IMR-90 (cell line): ENCODE measurements at regions not wholly inside any gene's neighbourhood (a gene's known extent, or its start where the extent isn't known, plus 50 kb on each side); places are given as distances from the start of the nearest gene placed in this dataset.

Experiments
- ATAC-seq: fragments of 200-7000 bp; cut with Tn5 transposase; 2 replicates; pipeline ENCODE4 v1.9.1; 2020; ENCODE audit warnings: low read depth, mild to moderate bottlenecking, moderate library complexity
- BruUV-seq: library from RNA; stranded (reverse); fragments of 400-500 nt; replicated peaks from 2 replicates; lab custom pipeline; 2021; lab: Mats Ljungman, UMichigan
- CTCF ChIA-PET: fragments of 300-600 bp; formaldehyde crosslinking; extraction: SDS; loops from one replicate; lab custom pipeline; 2021; ENCODE audit warnings: antibody characterized with exemption; lab: Yijun Ruan, JAX
- POLR2A ChIA-PET: fragments of 300-600 bp; sonication (Branson Sonifier 250); formaldehyde crosslinking; loops from one replicate; lab custom pipeline; 2022; ENCODE audit warnings: antibody characterized with exemption; ENCODE audit not compliant: unreplicated experiment; lab: Charles Lee
- DNase-seq: peaks from one replicate; pipeline ENCODE4 v3.0.0; 2013
- H2AFZ ChIP-seq: replicated peaks from 2 replicates; pipeline ENCODE3; 2013; ENCODE audit warnings: low read length, mild to moderate bottlenecking; ENCODE audit not compliant: poor library complexity
- H2AK5ac ChIP-seq: 2 replicates; pipeline ENCODE4 v1.6.1; 2013; ENCODE audit warnings: low read depth, low read length, inconsistent platforms
- H2AK9ac ChIP-seq: replicated peaks from 2 replicates; pipeline ENCODE3; 2013; ENCODE audit warnings: mild to moderate bottlenecking, low read depth, low read length, moderate library complexity; ENCODE audit not compliant: poor library complexity
- H2BK120ac ChIP-seq: 2 replicates; pipeline ENCODE4 v1.6.1; 2013; ENCODE audit warnings: low read depth, low read length, inconsistent platforms
- H2BK15ac ChIP-seq: 3 replicates; pipeline ENCODE4 v1.6.1; 2013; ENCODE audit warnings: low read depth, low read length, inconsistent platforms
- H2BK20ac ChIP-seq: 2 replicates; pipeline ENCODE4 v1.6.1; 2013; ENCODE audit warnings: low read depth, mild to moderate bottlenecking, inconsistent platforms, low read length, moderate library complexity
- H2BK5ac ChIP-seq: 2 replicates; pipeline ENCODE4 v1.6.1; 2013; ENCODE audit warnings: mild to moderate bottlenecking, low read depth, low read length, inconsistent platforms; ENCODE audit not compliant: poor library complexity, severe bottlenecking
- H3K14ac ChIP-seq: replicated peaks from 2 replicates; pipeline ENCODE4 v1.6.1; 2013; ENCODE audit warnings: low read depth, low read length, inconsistent platforms
- H3K18ac ChIP-seq: 2 replicates; pipeline ENCODE4 v1.6.1; 2013; ENCODE audit warnings: low read depth, low read length, control low read depth
- H3K23ac ChIP-seq: 2 replicates; pipeline ENCODE4 v1.6.1; 2013; ENCODE audit warnings: low read depth, low read length, inconsistent platforms
- H3K27ac ChIP-seq: 2 replicates; pipeline ENCODE4 v1.5.1; 2013; ENCODE audit warnings: mild to moderate bottlenecking, control low read depth, low read length; ENCODE audit not compliant: insufficient read depth
- H3K27me3 ChIP-seq: 2 replicates; pipeline ENCODE4 v1.6.1; 2013; ENCODE audit warnings: low read length; ENCODE audit not compliant: control insufficient read depth, insufficient read depth
- H3K36me3 ChIP-seq: 2 replicates; pipeline ENCODE4 v1.6.1; 2013; ENCODE audit warnings: low read length, mixed read lengths; ENCODE audit not compliant: control insufficient read depth, insufficient read depth
- H3K4ac ChIP-seq: 2 replicates; pipeline ENCODE4 v1.6.1; 2013; ENCODE audit warnings: low read depth, low read length, inconsistent platforms
- H3K4me1 ChIP-seq: 2 replicates; pipeline ENCODE4 v1.6.1; 2013; ENCODE audit warnings: low read length, mixed read lengths; ENCODE audit not compliant: control insufficient read depth, insufficient read depth
- H3K4me2 ChIP-seq: 2 replicates; pipeline ENCODE4 v1.6.1; 2013; ENCODE audit warnings: low read depth, mild to moderate bottlenecking, control low read depth, low read length, moderate library complexity
- H3K4me3 ChIP-seq: 2 replicates; pipeline ENCODE4 v1.5.1; 2013; ENCODE audit warnings: low read depth, mild to moderate bottlenecking, control low read depth, low read length, moderate library complexity; ENCODE audit not compliant: insufficient read depth
- H3K56ac ChIP-seq: 2 replicates; pipeline ENCODE4 v1.6.1; 2013; ENCODE audit warnings: low read length, inconsistent platforms; ENCODE audit not compliant: insufficient read depth; ENCODE audit errors: extremely low read depth
- H3K79me1 ChIP-seq, 2 experiments: 2 replicates each; pipeline ENCODE4 v1.6.1; 2013; ENCODE audit warnings: low read length in 2 of 2, inconsistent platforms in 1 of 2, low read depth in 1 of 2
- H3K9ac ChIP-seq: 2 replicates; pipeline ENCODE4 v1.6.1; 2013; ENCODE audit warnings: low read depth, low read length, control low read depth
- H3K9me1 ChIP-seq: 2 replicates; pipeline ENCODE4 v1.6.1; 2013; ENCODE audit warnings: low read length, inconsistent platforms; ENCODE audit not compliant: insufficient read depth
- H3K9me3 ChIP-seq: 2 replicates; pipeline ENCODE4 v1.6.1; 2013; ENCODE audit warnings: low read length; ENCODE audit not compliant: control insufficient read depth, insufficient read depth
- H4K20me1 ChIP-seq: 2 replicates; pipeline ENCODE4 v1.6.1; 2013; ENCODE audit warnings: low read length, inconsistent platforms; ENCODE audit not compliant: insufficient read depth
- H4K5ac ChIP-seq: 2 replicates; pipeline ENCODE4 v1.6.1; 2013; ENCODE audit warnings: mild to moderate bottlenecking, low read depth, low read length, control low read depth
- H4K8ac ChIP-seq, 2 experiments: 2 replicates each; pipeline ENCODE4 v1.6.1; 2013; ENCODE audit warnings: low read depth in 2 of 2, low read length in 2 of 2, control low read depth in 1 of 2, inconsistent platforms in 1 of 2
- H4K91ac ChIP-seq: 2 replicates; pipeline ENCODE4 v1.6.1; 2013; ENCODE audit warnings: low read depth, low read length, inconsistent platforms; ENCODE audit not compliant: insufficient read depth
- BHLHE40 ChIP-seq: fragments of 150-350 bp; IDR thresholded peaks from 2 replicates; pipeline ENCODE4 v1.6.1; 2016; ENCODE audit warnings: mild to moderate bottlenecking, low read depth, low read length
- CEBPB ChIP-seq: IDR thresholded peaks from 2 replicates; pipeline ENCODE4 v1.6.1; 2012; ENCODE audit warnings: low read depth, low read length, improper control_type of control experiment
- CHD1 ChIP-seq: IDR thresholded peaks from 2 replicates; pipeline ENCODE4 v1.6.1; 2012; ENCODE audit warnings: low read depth, low read length, improper control_type of control experiment
- CTCF ChIP-seq: conservative IDR thresholded peaks from 2 replicates; pipeline ENCODE4 v1.5.1; 2012; ENCODE audit warnings: mild to moderate bottlenecking, low read depth, low read length, improper control_type of control experiment
- ELK1 ChIP-seq: fragments of 150-350 bp; IDR thresholded peaks from 2 replicates; pipeline ENCODE4 v1.6.1; 2016; ENCODE audit warnings: low read depth, mild to moderate bottlenecking, low read length, moderate library complexity, borderline replicate concordance
- FOS ChIP-seq: fragments of 150-350 bp; IDR thresholded peaks from 2 replicates; pipeline ENCODE4 v1.6.1; 2016; ENCODE audit warnings: low read depth, low read length
- MAFK ChIP-seq: IDR thresholded peaks from 2 replicates; pipeline ENCODE4 v1.6.1; 2012; ENCODE audit warnings: low read depth, low read length, improper control_type of control experiment
- MAZ ChIP-seq: IDR thresholded peaks from 2 replicates; pipeline ENCODE4 v1.6.1; 2012; ENCODE audit warnings: low read depth, mild to moderate bottlenecking, low read length, improper control_type of control experiment, moderate library complexity, borderline replicate concordance
- MXI1 ChIP-seq: IDR thresholded peaks from 2 replicates; pipeline ENCODE4 v1.6.1; 2012; ENCODE audit warnings: low read depth, mild to moderate bottlenecking, low read length, moderate library complexity, borderline replicate concordance
- NFE2L2 ChIP-seq: fragments of 150-350 bp; IDR thresholded peaks from 2 replicates; pipeline ENCODE4 v1.6.1; 2016; ENCODE audit warnings: low read depth, mild to moderate bottlenecking, low read length
- POLR2A ChIP-seq: IDR thresholded peaks from 2 replicates; pipeline ENCODE4 v1.6.1; 2012; ENCODE audit warnings: mild to moderate bottlenecking, low read depth, low read length
- RAD21 ChIP-seq: IDR thresholded peaks from 2 replicates; pipeline ENCODE4 v1.6.1; 2012; ENCODE audit warnings: low read length, improper control_type of control experiment
- RCOR1 ChIP-seq: IDR thresholded peaks from 2 replicates; pipeline ENCODE4 v1.6.1; 2012; ENCODE audit warnings: mild to moderate bottlenecking, low read length, improper control_type of control experiment; ENCODE audit not compliant: insufficient replicate concordance
- RFX5 ChIP-seq: IDR thresholded peaks from 2 replicates; pipeline ENCODE4 v1.8.0; 2012; ENCODE audit warnings: low read depth, mild to moderate bottlenecking, low read length, moderate library complexity
- SMC3 ChIP-seq: fragments of 150-350 bp; IDR thresholded peaks from 2 replicates; pipeline ENCODE4 v1.6.1; 2016; ENCODE audit warnings: low read depth, mild to moderate bottlenecking, antibody characterized with exemption, low read length, moderate library complexity
- USF2 ChIP-seq: fragments of 150-350 bp; IDR thresholded peaks from 2 replicates; pipeline ENCODE4 v1.6.1; 2017; ENCODE audit warnings: mild to moderate bottlenecking, antibody characterized with exemption, low read length, low read depth
- WGBS, 2 experiments: methylation state at CpG; one replicate each; pipeline versions ENCODE4 v1.1.5 to v1.1.7; 2013; ENCODE audit warnings: missing lambda C conversion rate in 2 of 2; ENCODE audit not compliant: insufficient read length in 1 of 2; ENCODE audit errors: extremely low coverage in 2 of 2; 5-methylcytosine and 5-hydroxymethylcytosine counted together
- dilution Hi-C: fragments of 300-500 bp; cut with HindIII; formaldehyde crosslinking; loops from one replicate; pipeline ENCODE4 v1.14.3; 2018; ENCODE audit warnings: low sequenced_read_pairs; ENCODE audit not compliant: unreplicated experiment
- in situ Hi-C: fragments of 300-500 bp; cut with MboI; formaldehyde crosslinking; loops from 3 replicates; pipeline ENCODE4 v1.14.3; 2019; ENCODE audit warnings: low sequenced_read_pairs, inconsistent platforms, mixed read lengths
- intact Hi-C: fragments of 100-400 bp; cut with micrococcal nuclease; formaldehyde crosslinking; loops from 2 replicates; pipeline ENCODE4 v1.10.0; 2022

- intact Hi-C loops, result no loop called here
- Histone ChIP-seq H2AFZ (no peak overlapping the region), H4K5ac (no peak overlapping the region), H3K14ac (no peak overlapping the region), H2BK5ac (no peak overlapping the region), H3K27ac (no peak overlapping the region), H3K4me2 (no peak overlapping the region), H3K27me3 (peaks cover 30% of the 10 kb centered on the region), H2AK5ac (no peak overlapping the region), H4K8ac (no peak overlapping the region), H3K56ac (no peak overlapping the region), H3K36me3 (no peaks in the 10 kb centered on the region), H4K20me1 (no peaks in the 10 kb centered on the region), H3K4me1 (no peaks in the 10 kb centered on the region), H2AK9ac (no peak overlapping the region), H3K79me1 (no peaks in the 10 kb centered on the region), H2BK20ac (no peak overlapping the region), H2BK120ac (no peak overlapping the region), H4K91ac (no peak overlapping the region), H3K4ac (no peak overlapping the region), H3K23ac (no peak overlapping the region), H2BK15ac (no peak overlapping the region), H3K9ac (no peak overlapping the region), H3K4me3 (no peak overlapping the region), H3K9me3 (no peaks in the 10 kb centered on the region), H3K18ac (no peak overlapping the region), H3K9me1 (no peaks in the 10 kb centered on the region)
- ATAC-seq, result no peak
- ChIA-PET POLR2A (no interaction called here), CTCF (no interaction called here)
- DNase-seq, result no peak
- dilution Hi-C loops, result no loop called here
- TF ChIP-seq CEBPB, result no peak
- no peak for TF ChIP-seq MXI1
- no peak for TF ChIP-seq RAD21
- TF ChIP-seq MAZ, result no peak
- no peak for TF ChIP-seq ELK1
- no peak for TF ChIP-seq RCOR1
- no peak for TF ChIP-seq MAFK
- TF ChIP-seq NFE2L2, result no peak
- TF ChIP-seq FOS, result no peak
- TF ChIP-seq POLR2A, result no peak
- no peak for TF ChIP-seq RFX5
- no peak for TF ChIP-seq CHD1
- TF ChIP-seq SMC3, result no peak
- TF ChIP-seq BHLHE40, result no peak
- no peak for TF ChIP-seq USF2
- no peak for TF ChIP-seq CTCF
- WGBS, 2 experiments, result 69% methylated on average over 3 of the region's 10 CpGs; no CpG with 5 or more reads in 1 of the 2 experiments
- in situ Hi-C loops, result no loop called here
- BruUV-seq, result no TSS peak
These were observed 116.4 kb downstream of the PDCL3 start for GRCh38 chr2:100679211-100679610.
